ENCODE measurements at regions not wholly inside any gene's neighbourhood (a gene's known extent, or its start where the extent isn't known, plus 50 kb on each side); places are given as distances from the start of the nearest gene placed in this dataset.
A peak's percentile ranks its signal among the peaks of the same experiment; 100 is the strongest.

DNA sequence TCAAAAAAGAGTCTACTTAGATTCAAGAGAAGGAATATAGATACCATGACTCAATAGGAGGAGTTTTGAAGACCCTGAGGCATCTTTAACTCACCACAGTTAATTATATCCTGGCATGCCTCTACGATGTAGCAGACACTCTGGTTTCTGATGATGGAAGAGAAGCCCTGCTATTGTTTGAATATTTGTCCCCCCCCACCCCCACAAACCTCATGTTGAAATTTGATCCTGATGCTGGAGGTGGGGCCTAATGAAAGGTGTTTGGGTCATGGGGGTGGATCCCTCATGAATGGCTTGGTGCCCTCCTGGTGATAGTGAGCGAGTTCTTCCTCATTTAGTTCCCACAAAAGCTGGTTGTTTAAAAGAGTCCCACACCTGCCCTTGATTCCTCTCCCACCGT is 147.9 kb upstream of the TBCA start:
- TF ChIP-seq, protein P1, sequence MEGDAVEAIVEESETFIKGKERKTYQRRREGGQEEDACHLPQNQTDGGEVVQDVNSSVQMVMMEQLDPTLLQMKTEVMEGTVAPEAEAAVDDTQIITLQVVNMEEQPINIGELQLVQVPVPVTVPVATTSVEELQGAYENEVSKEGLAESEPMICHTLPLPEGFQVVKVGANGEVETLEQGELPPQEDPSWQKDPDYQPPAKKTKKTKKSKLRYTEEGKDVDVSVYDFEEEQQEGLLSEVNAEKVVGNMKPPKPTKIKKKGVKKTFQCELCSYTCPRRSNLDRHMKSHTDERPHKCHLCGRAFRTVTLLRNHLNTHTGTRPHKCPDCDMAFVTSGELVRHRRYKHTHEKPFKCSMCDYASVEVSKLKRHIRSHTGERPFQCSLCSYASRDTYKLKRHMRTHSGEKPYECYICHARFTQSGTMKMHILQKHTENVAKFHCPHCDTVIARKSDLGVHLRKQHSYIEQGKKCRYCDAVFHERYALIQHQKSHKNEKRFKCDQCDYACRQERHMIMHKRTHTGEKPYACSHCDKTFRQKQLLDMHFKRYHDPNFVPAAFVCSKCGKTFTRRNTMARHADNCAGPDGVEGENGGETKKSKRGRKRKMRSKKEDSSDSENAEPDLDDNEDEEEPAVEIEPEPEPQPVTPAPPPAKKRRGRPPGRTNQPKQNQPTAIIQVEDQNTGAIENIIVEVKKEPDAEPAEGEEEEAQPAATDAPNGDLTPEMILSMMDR (IDR thresholded peaks at IDR 0.05) = no peak
- TF ChIP-seq SP1 (CRISPR knock-in tag; conservative IDR thresholded peaks at IDR 0.05) (0 out of 2 replicates have a peak, but pooled peaks have one; percentile 22), NFATC4 (CRISPR knock-in tag; IDR thresholded peaks at IDR 0.05) (no peak), NR3C1 (CRISPR knock-in tag; conservative IDR thresholded peaks at IDR 0.05; ENCODE audit: low read depth) (no peak)
